ENCODE measurements at regions not wholly inside any gene's neighbourhood (a gene's known extent, or its start where the extent isn't known, plus 50 kb on each side); places are given as distances from the start of the nearest gene placed in this dataset.
"Not testable (repeated sequence)": the region's sequence is repeated elsewhere in the genome, so short reads cannot be mapped to it uniquely, and the experiment has no call there.

DNA sequence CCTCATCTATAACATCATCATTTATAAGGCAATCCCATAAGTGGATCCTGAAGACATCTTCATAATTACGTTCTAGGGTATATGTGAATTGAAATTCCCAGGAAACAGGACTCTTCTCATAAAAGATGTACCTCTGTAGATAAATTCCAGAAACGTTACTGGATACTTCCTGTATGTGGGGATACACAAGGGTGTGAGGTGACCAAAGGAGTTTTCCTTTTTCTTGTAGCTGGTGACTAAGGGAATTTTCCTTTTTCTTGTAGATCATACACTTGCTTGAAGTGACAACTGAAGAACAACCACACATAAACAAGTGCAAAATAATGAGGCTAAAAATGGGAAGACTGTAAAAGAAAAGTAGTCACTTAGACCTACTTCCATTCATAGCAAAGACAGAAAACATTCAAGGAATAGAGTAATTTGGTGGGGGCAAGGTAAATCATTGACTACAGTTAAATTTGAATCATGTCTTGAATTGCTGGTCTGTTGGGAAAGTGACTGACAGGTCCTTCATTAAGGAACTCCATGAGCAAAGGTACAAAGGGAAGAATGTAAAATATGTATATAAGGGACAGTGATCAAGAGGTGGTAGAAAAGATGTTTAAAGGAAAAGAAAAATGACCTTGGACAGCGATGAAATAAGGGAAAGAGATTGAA lies 53.2 kb upstream of the UBE2E3 start:
- no peak for DNase-seq

DNA sequence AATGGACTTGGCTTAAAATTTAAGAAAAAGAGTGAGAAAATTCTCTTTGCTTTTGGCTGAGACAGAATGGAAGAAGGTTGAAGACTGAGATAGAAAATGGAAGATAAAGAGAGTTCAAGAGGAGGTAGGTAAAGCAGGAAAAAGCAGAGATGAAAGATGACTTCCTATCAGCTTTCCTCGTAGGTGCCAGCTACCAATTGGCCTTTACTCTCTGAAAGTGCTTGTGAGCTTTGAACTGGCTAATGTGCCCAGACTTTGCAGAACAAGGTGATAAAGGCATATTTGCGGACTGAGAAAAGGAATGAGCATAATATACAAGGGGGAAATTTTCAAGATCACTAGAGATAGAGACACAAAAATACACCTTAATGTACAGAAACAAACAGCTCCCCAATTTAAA lies 54.7 kb upstream of the UBE2E3 start:
- DNase-seq = no peak

DNA sequence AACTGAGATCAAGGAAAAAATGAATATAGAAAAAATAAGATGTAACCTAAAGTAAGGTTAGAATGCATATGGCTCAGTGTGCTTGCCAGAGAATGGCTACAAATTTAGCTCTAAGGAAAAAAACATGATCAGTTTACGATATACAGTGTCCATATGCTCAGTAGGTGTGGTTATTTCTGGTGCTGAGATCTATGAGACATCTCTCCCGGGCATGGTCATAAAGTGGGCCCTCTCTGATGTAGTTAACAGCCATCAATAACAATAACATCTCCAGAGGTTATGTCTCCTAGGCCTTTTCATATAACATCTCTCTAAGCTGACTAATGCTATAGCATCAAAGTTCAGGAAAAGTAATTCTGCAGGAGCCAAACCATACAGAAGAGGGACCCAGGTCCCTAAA lies 56.3 kb upstream of the UBE2E3 start:
- no peak for DNase-seq

- no peak for DNase-seq
Observed at GRCh38 chr2:180910831-180911665, 69.4 kb upstream of the UBE2E3 start.

- no peak for DNase-seq
Observed at GRCh38 chr2:180907731-180908130, 72.7 kb upstream of the UBE2E3 start.

GRCh38 chr2:180905461-180905860 lies 74.9 kb upstream of the UBE2E3 start:
- DNase-seq = no peak

DNA sequence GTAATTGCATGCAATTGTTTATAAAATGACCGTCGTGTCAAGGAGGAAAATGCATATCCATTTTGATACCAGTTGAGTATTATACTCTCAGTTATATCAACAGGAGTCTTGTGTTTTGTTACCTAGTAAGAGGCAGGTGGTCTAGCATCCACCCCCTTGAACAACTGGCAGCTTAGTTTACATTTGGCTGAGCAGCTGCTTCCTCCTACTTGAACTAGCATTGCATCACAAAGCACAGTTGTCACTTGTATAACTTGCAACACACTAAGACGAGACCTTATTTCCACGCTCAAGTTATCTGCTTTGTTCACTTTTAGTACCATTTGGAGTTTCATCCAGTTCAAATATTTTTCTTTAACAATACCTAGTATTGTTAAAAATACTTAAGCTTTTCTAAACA lies 75.4 kb upstream of the UBE2E3 start:
- DNase-seq = no peak

GRCh38 chr2:180901331-180901730 lies 79.1 kb upstream of the UBE2E3 start:
- no peak for DNase-seq

- no peak for DNase-seq
Observed at GRCh38 chr2:180893752-180894151, 86.7 kb upstream of the UBE2E3 start.

DNA sequence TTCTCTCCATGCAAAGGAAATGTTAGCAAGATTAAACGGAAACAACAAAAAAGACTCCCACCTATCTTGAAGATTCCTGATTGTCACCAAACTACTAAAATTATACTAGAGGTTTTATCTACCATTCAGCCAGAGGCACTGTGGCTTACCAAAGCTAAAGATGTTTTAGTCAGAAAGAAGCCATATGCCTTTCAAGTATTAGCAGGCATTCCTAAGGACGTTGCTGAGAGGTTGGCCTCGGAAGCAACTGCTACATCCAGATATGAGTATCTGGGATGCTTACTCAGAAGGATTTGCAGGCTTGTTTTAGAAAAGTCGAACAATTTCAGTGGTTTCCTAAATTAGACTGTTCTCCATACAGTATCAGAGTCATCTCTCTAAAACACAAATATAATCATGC lies 88.3 kb upstream of the UBE2E3 start:
- no peak for DNase-seq

GRCh38 chr2:180891360-180891759 lies 89.0 kb upstream of the UBE2E3 start:
- DNase-seq = no peak

DNA sequence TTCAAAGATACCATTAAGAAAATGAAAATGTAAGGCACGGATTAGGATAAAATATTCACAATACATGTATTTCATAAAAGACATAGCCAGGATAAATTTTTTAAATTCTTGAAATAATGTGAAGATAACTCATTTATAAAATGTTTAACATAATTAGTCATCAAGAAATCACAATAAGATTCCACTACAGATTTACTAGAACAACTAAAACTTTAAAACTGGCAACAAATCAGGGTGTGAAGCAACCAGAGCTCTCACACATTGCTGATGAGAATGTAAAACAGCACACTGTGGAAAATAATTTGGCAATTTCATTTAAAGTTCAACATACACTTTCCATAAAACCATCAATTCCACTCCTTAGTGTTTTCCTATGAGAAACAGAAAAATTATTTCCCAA lies 89.6 kb upstream of the UBE2E3 start:
- DNase-seq = no peak

GRCh38 chr2:180882959-180883358 lies 97.4 kb upstream of the UBE2E3 start:
- no peak for DNase-seq

DNA sequence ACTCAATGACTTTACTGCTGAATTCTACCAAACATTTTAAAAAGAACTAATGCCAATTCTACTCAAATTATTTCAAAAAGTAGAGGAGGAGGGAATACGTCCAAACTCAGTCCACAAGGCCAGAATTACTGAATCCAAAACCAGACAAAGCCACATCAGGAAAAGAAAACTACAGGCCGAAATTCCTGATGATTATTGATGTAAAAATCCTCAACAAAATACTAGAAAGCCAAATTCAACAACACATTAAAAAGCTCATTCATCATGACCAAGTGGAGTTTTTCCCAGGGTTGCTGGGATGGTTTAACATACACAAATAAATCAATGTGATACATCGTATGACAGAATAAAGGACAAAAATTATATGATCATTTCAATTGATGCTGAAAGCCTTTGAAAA lies 103.9 kb upstream of the UBE2E3 start:
- DNase-seq = no peak

- DNase-seq = no peak
Observed at GRCh38 chr2:180873219-180873618, 107.2 kb upstream of the UBE2E3 start.

DNA sequence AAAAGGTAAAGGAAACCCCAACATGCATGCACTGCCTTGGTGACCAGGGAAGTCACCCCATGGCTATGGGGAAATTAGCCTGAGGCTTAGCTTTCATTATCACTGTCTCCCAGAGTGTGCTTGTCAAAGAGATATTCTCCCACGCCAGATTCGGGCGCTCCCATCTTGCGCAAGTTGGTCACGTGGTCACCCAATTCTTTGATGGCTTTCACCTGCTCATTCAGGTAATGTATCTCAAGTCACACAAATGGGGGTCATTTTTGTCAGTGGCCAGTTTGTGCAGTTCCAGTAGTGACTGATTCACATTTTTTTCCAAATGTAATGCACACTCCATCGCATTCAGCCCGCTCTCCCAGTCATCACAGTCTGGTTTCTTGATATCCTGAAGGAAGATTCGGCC lies 107.6 kb upstream of the UBE2E3 start:
- not testable (repeated sequence) for DNase-seq

GRCh38 chr2:180872255-180872654 lies 108.2 kb upstream of the UBE2E3 start:
- DNase-seq = no peak

- no peak for DNase-seq
Observed at GRCh38 chr2:180871649-180872048, 108.8 kb upstream of the UBE2E3 start.

DNA sequence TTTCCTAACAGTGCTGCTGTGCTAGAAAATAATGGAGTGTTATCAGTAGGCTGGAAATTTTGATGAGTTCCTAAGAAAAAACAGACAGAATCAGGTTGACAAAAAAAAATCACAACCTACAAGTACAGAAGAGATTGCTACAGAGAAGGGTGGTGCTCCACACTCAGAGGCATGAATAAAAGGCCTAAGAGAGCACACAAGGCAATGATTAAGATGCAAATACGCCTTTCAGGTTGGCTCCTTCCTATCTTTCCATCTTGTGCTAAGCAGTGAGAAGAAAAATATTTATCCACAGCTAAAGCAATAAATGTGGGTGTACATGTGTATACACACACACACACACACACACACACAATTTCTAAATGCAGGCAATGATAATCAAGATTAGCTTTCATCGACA lies 130.6 kb upstream of the UBE2E3 start:
- no peak for DNase-seq

- no peak for DNase-seq
Observed at GRCh38 chr2:180848393-180848792, 132.0 kb upstream of the UBE2E3 start.

DNA sequence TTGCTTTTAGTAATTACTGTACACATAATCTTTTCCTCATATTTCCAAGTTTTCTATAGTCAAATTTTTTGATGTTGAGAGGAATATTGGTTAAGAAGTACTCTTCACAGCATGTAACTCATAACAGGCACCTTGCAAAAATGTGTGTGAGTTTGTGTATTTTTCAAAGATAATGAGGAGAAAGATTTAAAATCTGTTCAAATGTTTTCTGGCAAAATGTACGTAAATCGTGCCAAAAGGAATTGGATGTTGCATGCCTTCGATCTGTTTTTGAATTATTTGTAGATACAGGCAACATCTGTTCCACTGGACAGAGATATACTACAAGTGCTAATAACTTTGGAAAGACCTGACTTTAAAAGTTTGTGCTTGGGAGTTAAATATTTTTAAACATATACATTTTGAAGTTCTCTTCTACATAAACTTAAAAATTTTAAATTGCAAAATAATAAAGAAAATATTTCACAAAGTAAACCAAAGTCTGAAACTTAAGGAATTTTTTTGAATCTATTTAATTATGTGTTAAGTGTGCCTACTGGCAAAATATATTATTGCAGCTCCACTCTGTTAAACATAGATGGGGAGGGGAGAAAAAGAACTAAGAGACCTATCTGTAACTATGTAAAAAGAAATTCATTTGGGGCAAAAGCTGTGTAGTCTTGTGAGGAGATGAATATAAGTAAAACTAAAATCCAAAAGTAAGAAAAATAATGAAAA lies 133.5 kb upstream of the UBE2E3 start:
- DNase-seq = no peak

- no peak for DNase-seq
Observed at GRCh38 chr2:180842461-180842860, 137.9 kb upstream of the UBE2E3 start.

GRCh38 chr2:180840641-180841040 lies 139.8 kb upstream of the UBE2E3 start:
- DNase-seq = no peak

DNA sequence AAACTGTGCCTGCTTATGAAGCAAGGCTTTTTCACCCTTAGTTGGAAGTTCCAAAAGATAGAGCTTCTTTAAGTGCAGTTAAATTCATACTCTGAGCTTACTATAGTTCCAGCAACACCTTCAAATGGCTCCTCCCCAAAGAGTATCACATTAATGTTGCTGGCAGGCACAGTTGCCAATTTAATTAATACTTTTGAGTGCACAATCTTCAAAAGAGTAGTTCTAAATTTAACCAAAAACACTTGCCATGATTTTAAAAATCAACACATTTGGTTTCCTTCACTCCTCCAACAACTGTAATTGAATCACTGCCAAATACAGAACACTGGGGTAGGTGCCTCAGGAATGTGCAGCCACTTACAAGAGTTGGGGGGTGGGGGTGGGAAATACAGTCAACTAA lies 150.6 kb upstream of the UBE2E3 start:
- no peak for DNase-seq
